K562 (cell line): ENCODE measurements at regions not wholly inside any gene's neighbourhood (a gene's known extent, or its start where the extent isn't known, plus 50 kb on each side); places are given as distances from the start of the nearest gene placed in this dataset.

Experiments
- ATAC-seq: fragments of 200-7000 bp; cut with Tn5 transposase; 3 replicates; pipeline ENCODE4 v1.9.1; 2020; ENCODE audit warnings: moderate library complexity
- BruUV-seq: library from RNA; stranded (reverse); fragments of 400-500 nt; replicated peaks from 2 replicates; lab custom pipeline; 2021; lab: Mats Ljungman, UMichigan
- CTCF ChIA-PET: fragments of 300-600 bp; formaldehyde crosslinking; extraction: SDS; loops from one replicate; lab custom pipeline; 2021; ENCODE audit warnings: low intra/inter-chr PET ratio; lab: Yijun Ruan, JAX
- POLR2A ChIA-PET: fragments of 300-600, 350-650 bp; sonication (Branson Sonifier 250); formaldehyde crosslinking; extraction: SDS; loops from one replicate; lab custom pipeline; 2021; ENCODE audit warnings: antibody characterized with exemption, inconsistent platforms; lab: Yijun Ruan, JAX
- DNase-seq, 4 experiments: peaks; one replicate each; pipeline versions ENCODE4 v3.0.0 to v3.0.0-alpha.2; 2011 to 2018; ENCODE audit warnings: low spot score in 3 of 4, mixed read lengths in 3 of 4; ENCODE audit errors: extremely low read depth in 1 of 4
- FAIRE-seq: peaks from 2 replicates; lab custom pipeline; 2011; peaks lifted over from hg19 to GRCh38; lab: Jason Lieb, UNC
- H2AFZ ChIP-seq: 2 replicates; pipeline ENCODE4 v1.6.0; 2011; ENCODE audit warnings: low read depth, low read length, control low read depth, inconsistent platforms
- H3K27ac ChIP-seq: fragments of 200-600 bp; 3 replicates; pipeline ENCODE4 v1.8.0; 2011; ENCODE audit warnings: low read depth, mild to moderate bottlenecking, control low read depth, inconsistent platforms, low read length, moderate library complexity, mixed read lengths; ENCODE audit errors: extremely low read depth
- H3K27me3 ChIP-seq, 2 experiments: fragments of 300-600 bp in 1 of 2; 2 replicates in 1 of 2; 3 replicates in 1 of 2; pipeline versions ENCODE4 v1.6.0 to v1.8.0; 2011; ENCODE audit warnings: inconsistent platforms in 2 of 2, low read length in 2 of 2, mild to moderate bottlenecking in 1 of 2, mixed read lengths in 1 of 2, moderate library complexity in 1 of 2; ENCODE audit not compliant: control insufficient read depth in 2 of 2, insufficient read depth in 2 of 2
- H3K36me3 ChIP-seq: fragments of 300-600 bp; 3 replicates; pipeline ENCODE4 v1.8.0; 2011; ENCODE audit warnings: mild to moderate bottlenecking, low read length, inconsistent platforms; ENCODE audit not compliant: control insufficient read depth, insufficient read depth
- H3K4me1 ChIP-seq, 2 experiments: fragments of 200-600 bp in 1 of 2; replicated peaks in 1 of 2; 2 replicates in 1 of 2; 3 replicates in 1 of 2; pipeline versions ENCODE4 v1.5.1 to v1.8.0; 2011; ENCODE audit warnings: inconsistent platforms in 2 of 2, low read length in 2 of 2, mild to moderate bottlenecking in 1 of 2, mixed read lengths in 1 of 2, moderate library complexity in 1 of 2; ENCODE audit not compliant: control insufficient read depth in 2 of 2, insufficient read depth in 2 of 2
- H3K4me2 ChIP-seq: 2 replicates; pipeline ENCODE4 v1.6.1; 2011; ENCODE audit warnings: low read length, control low read depth, inconsistent platforms, mixed read lengths; ENCODE audit not compliant: insufficient read depth
- H3K4me3 ChIP-seq: fragments of 200-600 bp; sonication (generic), shearing (Covaris generic); 2 replicates; pipeline ENCODE4 v1.5.1; 2016; ENCODE audit warnings: control low read depth, inconsistent platforms
- H3K79me2 ChIP-seq: fragments of 200-600 bp; 3 replicates; pipeline ENCODE4 v1.8.0; 2011; ENCODE audit warnings: low read length, inconsistent platforms; ENCODE audit not compliant: control insufficient read depth, insufficient read depth
- H3K9ac ChIP-seq, 2 experiments: 2 replicates each; pipeline versions ENCODE4 v1.6.0 to v1.6.1; 2011; ENCODE audit warnings: low read depth in 2 of 2, low read length in 2 of 2, control low read depth in 1 of 2, inconsistent platforms in 1 of 2, mild to moderate bottlenecking in 1 of 2, mixed read lengths in 1 of 2; ENCODE audit not compliant: insufficient read depth in 1 of 2
- H3K9me1 ChIP-seq: one replicate; pipeline ENCODE4 v1.6.0; 2011; ENCODE audit warnings: inconsistent platforms, mild to moderate bottlenecking, low read length, moderate library complexity; ENCODE audit not compliant: control insufficient read depth, insufficient read depth
- H3K9me3 ChIP-seq: replicated peaks from 2 replicates; pipeline ENCODE4 v1.5.1; 2011; ENCODE audit warnings: low read depth, low read length, inconsistent platforms; ENCODE audit not compliant: control insufficient read depth, insufficient read depth
- H4K20me1 ChIP-seq: replicated peaks from 2 replicates; pipeline ENCODE4 v1.6.1; 2011; ENCODE audit warnings: low read length, inconsistent platforms, mixed read lengths; ENCODE audit not compliant: control insufficient read depth, insufficient read depth
- ASH1L ChIP-seq: fragments of 450-650 bp; IDR thresholded peaks from 2 replicates; pipeline ENCODE4 v1.6.1; 2018; ENCODE audit warnings: borderline replicate concordance, mild to moderate bottlenecking, low read depth; ENCODE audit not compliant: partially characterized antibody
- BRCA1 ChIP-seq, 2 experiments: fragments of 450-650 bp in 1 of 2; sonication (generic) in 1 of 2; formaldehyde crosslinking in 1 of 2; IDR thresholded peaks; 2 replicates each; pipeline versions ENCODE4 v1.5.0 to v1.6.1; 2017 to 2020; ENCODE audit warnings: mild to moderate bottlenecking in 1 of 2, missing genetic modification reagents in 1 of 2
- DMBX1 ChIP-seq: fragments of 250-450 bp; sonication (Bioruptor Pico); IDR thresholded peaks from 2 replicates; pipeline ENCODE4 v1.8.0; 2022; ENCODE audit warnings: inconsistent platforms, mild to moderate bottlenecking, moderate library complexity, borderline replicate concordance
- E2F8 ChIP-seq: fragments of 450-650 bp; IDR thresholded peaks from 2 replicates; pipeline ENCODE4 v1.7.1; 2018; ENCODE audit warnings: mild to moderate bottlenecking, low read depth; ENCODE audit not compliant: partially characterized antibody
- HMGXB4 ChIP-seq: sonication (generic); formaldehyde crosslinking; IDR thresholded peaks from 2 replicates; pipeline ENCODE4 v1.8.1; 2023; ENCODE audit warnings: mild to moderate bottlenecking, missing genetic modification reagents
- HNRNPLL ChIP-seq: fragments of 200-400 bp; formaldehyde crosslinking; IDR thresholded peaks from 2 replicates; pipeline ENCODE4 v1.6.1; 2017; ENCODE audit warnings: low read length, low read depth, mild to moderate bottlenecking; ENCODE audit not compliant: poor library complexity, severe bottlenecking
- KAT7 ChIP-seq: sonication (generic); formaldehyde crosslinking; IDR thresholded peaks from 2 replicates; pipeline ENCODE4 v1.8.0; 2022; ENCODE audit warnings: missing genetic modification reagents, mild to moderate bottlenecking, borderline replicate concordance
- MITF ChIP-seq: IDR thresholded peaks from 2 replicates; pipeline ENCODE4 v1.6.1; 2014; ENCODE audit warnings: antibody characterized with exemption
- MTA3 ChIP-seq: fragments of 450-650 bp; formaldehyde crosslinking; IDR thresholded peaks from 2 replicates; pipeline ENCODE4 v1.6.1; 2017; ENCODE audit warnings: mild to moderate bottlenecking, borderline replicate concordance
- RBM14 ChIP-seq: fragments of 200-400 bp; formaldehyde crosslinking; IDR thresholded peaks from 2 replicates; pipeline ENCODE4 v1.6.1; 2018; ENCODE audit warnings: low read depth, mild to moderate bottlenecking, low read length, moderate library complexity, borderline replicate concordance; ENCODE audit not compliant: insufficient read depth
- RFX5 ChIP-seq: IDR thresholded peaks from 2 replicates; pipeline ENCODE4 v1.6.1; 2011; ENCODE audit warnings: low read depth, mild to moderate bottlenecking, improper control_type of control experiment, low read length
- TBL1XR1 ChIP-seq, 2 experiments: IDR thresholded peaks; 2 replicates each; pipeline ENCODE4 v1.6.1; 2012; ENCODE audit warnings: improper control_type of control experiment in 2 of 2, low read length in 2 of 2, mild to moderate bottlenecking in 1 of 2
- VEZF1 ChIP-seq: fragments of 200-800 bp; sonication (Bioruptor generic); IDR thresholded peaks from 2 replicates; pipeline ENCODE4 v1.6.1; 2017; ENCODE audit warnings: missing genetic modification characterization, missing compliant biosample characterization
- ZNF584 ChIP-seq: fragments of 200-800 bp; sonication (Bioruptor generic); IDR thresholded peaks from 2 replicates; pipeline ENCODE4 v1.6.1; 2016; ENCODE audit warnings: low read depth, mild to moderate bottlenecking, missing genetic modification characterization, missing compliant biosample characterization
- WGBS: fragments of 100-300 bp; shearing (Covaris generic); methylation state at CpG from one replicate; pipeline ENCODE4 v1.1.6; 2016; ENCODE audit warnings: low coverage, mixed read lengths; ENCODE audit not compliant: insufficient coverage; ENCODE audit errors: missing lambda C conversion rate; 5-methylcytosine and 5-hydroxymethylcytosine counted together
- in situ Hi-C: fragments of 300-500 bp; cut with MboI; formaldehyde crosslinking; loops from 4 replicates; pipeline ENCODE4 v1.15.0; 2018; ENCODE audit warnings: inconsistent platforms, mixed read lengths
- intact Hi-C: fragments of 100-400 bp; cut with micrococcal nuclease; formaldehyde crosslinking; loops from 2 replicates; pipeline ENCODE4 v1.14.2; 2022

GRCh38 chr17:33858121-33858520, 397.0 kb upstream of the CCL2 start:
- Histone ChIP-seq H3K36me3 (no peaks in the 10 kb centered on the region), H3K4me3 (no peak overlapping the region), H2AFZ (peak overlapping the region; percentile 37; the same call in 1 of the 2 replicates), H3K9me3 (no peaks in the 10 kb centered on the region), H3K4me1 (peaks cover 0 to 14% of the 10 kb centered on the region in 2 experiments; a peak in 3 of 5 replicates), H3K79me2 (no peaks in the 10 kb centered on the region), H4K20me1 (no peaks in the 10 kb centered on the region), H3K27me3 (peaks cover 0 to 5% of the 10 kb centered on the region in 2 experiments; a peak in 3 of 5 replicates), H3K9ac (no peak overlapping the region), H3K4me2 (no peak overlapping the region), H3K27ac (no peak overlapping the region), H3K9me1 (no peaks in the 10 kb centered on the region)
- ATAC-seq (no peak; the same call in 2 of the 3 replicates), DNase-seq (no peak), FAIRE-seq (no peak)
- CTCF ChIA-PET, result no interaction called here
- WGBS, result 12% methylated on average over 6 of the region's 6 CpGs
- in situ Hi-C loops (no loop called here), intact Hi-C loops (loop anchor here (1.0 kb wide), 1 partner anchor 91 kb away; no protein-coding TSS in a partner anchor)
- no TSS peak for BruUV-seq
- POLR2A ChIA-PET, result interaction anchor here (0.7 to 1.6 kb wide), 2 partner anchors 9 to 49 kb away, joined by 3 read pairs; no protein-coding TSS in a partner anchor
- TF ChIP-seq RBM14, result no peak
- no peak for TF ChIP-seq BRCA1 (IDR thresholded peaks at IDR 0.05)
- no peak for TF ChIP-seq BRCA1 (CRISPR knock-in tag; IDR thresholded peaks at IDR 0.05)
- TF ChIP-seq HMGXB4 (CRISPR knock-in tag), result no peak
- TF ChIP-seq TBL1XR1 (IDR thresholded peaks at IDR 0.05; ENCODE audit: low read length in 2 of 2), result no peak
- no peak for TF ChIP-seq ASH1L
- TF ChIP-seq MTA3, result no peak
- no peak for TF ChIP-seq ZNF584 (CRISPR knock-in tag)
- TF ChIP-seq HNRNPLL, result no peak
- TF ChIP-seq KAT7 (CRISPR knock-in tag), result no peak
- no peak for TF ChIP-seq E2F8
- no peak for TF ChIP-seq RFX5
- TF ChIP-seq VEZF1 (CRISPR knock-in tag), result no peak
- TF ChIP-seq MITF, result no peak
- TF ChIP-seq DMBX1 (CRISPR knock-in tag), result no peak
